NOMO-1 treated with dmso at 0.1 percent for 144 hours (cell line): ENCODE measurements at regions not wholly inside any gene's neighbourhood (a gene's known extent, or its start where the extent isn't known, plus 50 kb on each side); places are given as distances from the start of the nearest gene placed in this dataset.

Experiments
- DNase-seq: peaks from one replicate; lab custom pipeline; 2025; ENCODE audit not compliant: unreplicated experiment; lab: John Stamatoyannopoulos, UW

- DNase-seq = no peak
Measured at GRCh38 chr12:70151993-70152392, 91.2 kb upstream of the CNOT2 start.

GRCh38 chr12:70154087-70154638 lies 89.1 kb upstream of the CNOT2 start:
- no peak for DNase-seq

GRCh38 chr12:70154960-70155589 lies 88.2 kb upstream of the CNOT2 start:
- no peak for DNase-seq

- no peak for DNase-seq
Measured at GRCh38 chr12:70157099-70157498, 86.1 kb upstream of the CNOT2 start.

- DNase-seq = no peak
Measured at GRCh38 chr12:70165450-70165849, 77.8 kb upstream of the CNOT2 start.

GRCh38 chr12:70176290-70176689 lies 66.9 kb upstream of the CNOT2 start:
- no peak for DNase-seq

- no peak for DNase-seq
Measured at GRCh38 chr12:70177631-70178030, 65.6 kb upstream of the CNOT2 start.

- no peak for DNase-seq
Measured at GRCh38 chr12:70178038-70178437, 65.2 kb upstream of the CNOT2 start.

- DNase-seq = no peak
Measured at GRCh38 chr12:70180130-70180529, 63.1 kb upstream of the CNOT2 start.

GRCh38 chr12:70185301-70185700 lies 57.9 kb upstream of the CNOT2 start:
- DNase-seq = no peak

- DNase-seq = no peak
Measured at GRCh38 chr12:70186436-70186835, 56.8 kb upstream of the CNOT2 start.

GRCh38 chr12:70190262-70191010 lies 52.8 kb upstream of the CNOT2 start:
- DNase-seq = no peak
